SK-N-SH (cell line): ENCODE measurements at regions not wholly inside any gene's neighbourhood (a gene's known extent, or its start where the extent isn't known, plus 50 kb on each side); places are given as distances from the start of the nearest gene placed in this dataset.

Experiments used
- CTCF ChIA-PET: fragments of 300-600, 350-600 bp; formaldehyde crosslinking; extraction: SDS; loops from one replicate; lab custom pipeline; 2021; lab: Yijun Ruan, JAX
- POLR2A ChIA-PET: fragments of 350-600 bp; sonication (Branson Sonifier 250); formaldehyde crosslinking; extraction: SDS; loops from one replicate; lab custom pipeline; 2020; ENCODE audit warnings: antibody characterized with exemption, inconsistent platforms; lab: Yijun Ruan, JAX
- DNase-seq: peaks from one replicate; pipeline ENCODE4 v3.0.0; 2012
- H2AFZ ChIP-seq: fragments of 200-600 bp; sonication (generic); 2 replicates; pipeline ENCODE4 v1.8.1; 2016; ENCODE audit warnings: antibody characterized with exemption, mild to moderate bottlenecking, low read depth
- H3F3A ChIP-seq: fragments of 200-600 bp; sonication (generic); replicated peaks from 2 replicates; pipeline ENCODE3; 2016; ENCODE audit warnings: antibody characterized with exemption, mild to moderate bottlenecking; ENCODE audit not compliant: insufficient read depth
- H3K27ac ChIP-seq, 2 experiments: fragments of 200-500 bp in 1 of 2; fragments of 200-600 bp in 1 of 2; sonication (Bioruptor generic) in 1 of 2; sonication (generic), shearing (Covaris generic) in 1 of 2; 2 replicates each; pipeline versions ENCODE4 v1.5.1 to v1.6.1; 2014 to 2016; ENCODE audit warnings: low read depth in 2 of 2, inconsistent platforms in 1 of 2, low read length in 1 of 2, mild to moderate bottlenecking in 1 of 2, mixed read lengths in 1 of 2
- H3K27me3 ChIP-seq: fragments of 200-600 bp; sonication (generic), shearing (Covaris generic); 2 replicates; pipeline ENCODE4 v1.6.1; 2016; ENCODE audit warnings: mixed run types; ENCODE audit not compliant: insufficient read depth
- H3K36me3 ChIP-seq, 2 experiments: fragments of 200-500 bp in 1 of 2; fragments of 200-600 bp in 1 of 2; sonication (Bioruptor generic) in 1 of 2; sonication (generic) in 1 of 2; replicated peaks in 1 of 2; 2 replicates each; pipeline versions ENCODE3 to v1.5.1; 2014 to 2016; ENCODE audit warnings: low read length in 1 of 2, mild to moderate bottlenecking in 1 of 2; ENCODE audit not compliant: insufficient read depth in 2 of 2, control insufficient read depth in 1 of 2
- H3K4me1 ChIP-seq, 2 experiments: fragments of 200-500 bp in 1 of 2; fragments of 200-600 bp in 1 of 2; sonication (Bioruptor generic) in 1 of 2; sonication (generic), shearing (Covaris generic) in 1 of 2; 2 replicates each; pipeline versions ENCODE4 v1.5.1 to v1.6.1; 2014 to 2016; ENCODE audit warnings: low read depth in 1 of 2, low read length in 1 of 2, mixed run types in 1 of 2; ENCODE audit not compliant: insufficient read depth in 2 of 2, control insufficient read depth in 1 of 2
- H3K4me2 ChIP-seq: fragments of 200-600 bp; sonication (generic), shearing (Covaris generic); 2 replicates; pipeline ENCODE4 v1.6.1; 2017; ENCODE audit warnings: mixed run types
- H3K4me3 ChIP-seq, 2 experiments: fragments of 200-500 bp in 1 of 2; fragments of 200-600 bp in 1 of 2; sonication (Bioruptor generic) in 1 of 2; sonication (generic), shearing (Covaris generic) in 1 of 2; 2 replicates each; pipeline versions ENCODE4 v1.5.1 to v1.8.1; 2014 to 2016; ENCODE audit warnings: low read depth in 2 of 2, inconsistent platforms in 1 of 2, low read length in 1 of 2, mild to moderate bottlenecking in 1 of 2, mixed read lengths in 1 of 2, moderate library complexity in 1 of 2
- H3K79me2 ChIP-seq: fragments of 200-600 bp; sonication (generic); 2 replicates; pipeline ENCODE4 v1.8.1; 2017; ENCODE audit warnings: mild to moderate bottlenecking; ENCODE audit not compliant: insufficient read depth
- H3K9ac ChIP-seq: fragments of 200-600 bp; sonication (generic); 2 replicates; pipeline ENCODE4 v1.6.1; 2017; ENCODE audit warnings: mixed run types
- H3K9me2 ChIP-seq: fragments of 200-600 bp; sonication (generic); 2 replicates; pipeline ENCODE4 v1.6.1; 2017; ENCODE audit warnings: mixed run types
- H3K9me3 ChIP-seq: fragments of 200-600 bp; sonication (generic); 2 replicates; pipeline ENCODE4 v1.6.1; 2017; ENCODE audit warnings: mixed run types, mild to moderate bottlenecking, moderate library complexity
- H4K20me1 ChIP-seq: fragments of 200-600 bp; sonication (generic); 2 replicates; pipeline ENCODE4 v1.6.1; 2017; ENCODE audit warnings: mild to moderate bottlenecking, mixed run types; ENCODE audit not compliant: insufficient read depth
- CTCF ChIP-seq: fragments of 200-600 bp; sonication (generic); IDR thresholded peaks from 2 replicates; pipeline ENCODE4 v1.6.1; 2017; ENCODE audit warnings: antibody characterized with exemption, mild to moderate bottlenecking, moderate library complexity
- ELF1 ChIP-seq: IDR thresholded peaks from 2 replicates; pipeline ENCODE4 v1.4.0; 2012
- EP300 ChIP-seq, 2 experiments: IDR thresholded peaks; 2 replicates each; pipeline versions ENCODE4 v1.4.0 to v1.6.1; 2012; ENCODE audit warnings: borderline replicate concordance in 1 of 2, low read depth in 1 of 2, low read length in 1 of 2
- EZH2phosphoT487 ChIP-seq: fragments of 200-600 bp; sonication (generic); IDR thresholded peaks from 2 replicates; pipeline ENCODE4 v1.6.1; 2017; ENCODE audit warnings: low read depth, mixed run types, mild to moderate bottlenecking, antibody characterized with exemption, moderate library complexity, borderline replicate concordance
- FOXJ3 ChIP-seq: sonication (generic); formaldehyde crosslinking; IDR thresholded peaks from 2 replicates; pipeline ENCODE4 v1.5.1; 2020; ENCODE audit warnings: mild to moderate bottlenecking, missing genetic modification reagents
- GATA2 ChIP-seq: sonication (generic); formaldehyde crosslinking; IDR thresholded peaks from 2 replicates; pipeline ENCODE4 v1.5.0; 2020; ENCODE audit warnings: mild to moderate bottlenecking, missing genetic modification reagents
- MXI1 ChIP-seq: IDR thresholded peaks from 2 replicates; pipeline ENCODE4 v1.6.1; 2012; ENCODE audit warnings: mild to moderate bottlenecking, low read depth, low read length, improper control_type of control experiment
- NRF1 ChIP-seq: IDR thresholded peaks from 2 replicates; pipeline ENCODE4 v1.6.1; 2012; ENCODE audit warnings: low read depth, mild to moderate bottlenecking, low read length
- RCOR1 ChIP-seq: fragments of 150-350 bp; IDR thresholded peaks from 2 replicates; pipeline ENCODE4 v1.6.1; 2017; ENCODE audit warnings: antibody characterized with exemption, low read length
- REST ChIP-seq: IDR thresholded peaks from 2 replicates; pipeline ENCODE4 v1.6.1; 2012; ENCODE audit warnings: mild to moderate bottlenecking, low read depth, low read length, moderate library complexity
- SIN3A ChIP-seq: IDR thresholded peaks from 2 replicates; pipeline ENCODE4 v1.6.1; 2012; ENCODE audit warnings: low read depth, mild to moderate bottlenecking, low read length, moderate library complexity, borderline replicate concordance
- SMC3 ChIP-seq: IDR thresholded peaks from 2 replicates; pipeline ENCODE4 v1.6.1; 2012; ENCODE audit warnings: low read depth, low read length, improper control_type of control experiment
- TEAD4 ChIP-seq: IDR thresholded peaks from 2 replicates; pipeline ENCODE4 v1.4.0; 2012; ENCODE audit warnings: mild to moderate bottlenecking, borderline replicate concordance; ENCODE audit not compliant: insufficient read depth
- USF1 ChIP-seq: IDR thresholded peaks from 2 replicates; pipeline ENCODE4 v1.4.0; 2012; ENCODE audit warnings: low read depth, borderline replicate concordance
- YY1 ChIP-seq: IDR thresholded peaks from 2 replicates; pipeline ENCODE4 v1.4.0; 2012; ENCODE audit warnings: low read depth, mild to moderate bottlenecking
- WGBS: methylation state at CpG from one replicate; pipeline ENCODE4 v1.1.6; 2017; ENCODE audit warnings: low lambda C conversion rate; 5-methylcytosine and 5-hydroxymethylcytosine counted together
- TF ChIP-seq, protein P1 (sequence below): fragments of 150-350 bp; IDR thresholded peaks from 2 replicates; pipeline ENCODE4 v1.6.1; 2016; ENCODE audit warnings: mild to moderate bottlenecking, low read depth, low read length
- TF ChIP-seq, protein P2 (sequence below): IDR thresholded peaks from 2 replicates; pipeline ENCODE4; 2012
- TF ChIP-seq, protein P3 (sequence below): fragments of 150-350 bp; IDR thresholded peaks from 2 replicates; pipeline ENCODE4 v1.6.1; 2017; ENCODE audit warnings: antibody characterized with exemption, low read length, low read depth, borderline replicate concordance
- TF ChIP-seq, protein P4 (sequence below): IDR thresholded peaks from 2 replicates; pipeline ENCODE4 v1.4.0; 2012; ENCODE audit warnings: low read depth, borderline replicate concordance

GRCh38 chr2:37862620-37863019 lies 62.5 kb upstream of the RMDN2 start:
- Histone ChIP-seq H3K36me3 (no peaks in the 10 kb centered on the region), H3F3A (peaks cover 9% of the 10 kb centered on the region), H3K4me1 (peaks cover 12 to 27% of the 10 kb centered on the region in 2 experiments; a peak in 3 of 4 replicates), H3K9me3 (no peaks in the 10 kb centered on the region), H3K79me2 (no peaks in the 10 kb centered on the region), H3K4me3 (no peak overlapping the region), H3K27me3 (no peaks in the 10 kb centered on the region), H2AFZ (no peak overlapping the region), H3K27ac (no peak overlapping the region), H4K20me1 (no peaks in the 10 kb centered on the region), H3K9me2 (no peaks in the 10 kb centered on the region), H3K9ac (no peak overlapping the region), H3K4me2 (no peak overlapping the region)
- POLR2A ChIA-PET = no interaction called here
- no peak for TF ChIP-seq SMC3
- no peak for TF ChIP-seq USF1
- no peak for TF ChIP-seq YY1
- no peak for TF ChIP-seq SIN3A
- TF ChIP-seq TEAD4 = no peak
- no peak for TF ChIP-seq ELF1
- no peak for TF ChIP-seq REST
- TF ChIP-seq, protein P1, sequence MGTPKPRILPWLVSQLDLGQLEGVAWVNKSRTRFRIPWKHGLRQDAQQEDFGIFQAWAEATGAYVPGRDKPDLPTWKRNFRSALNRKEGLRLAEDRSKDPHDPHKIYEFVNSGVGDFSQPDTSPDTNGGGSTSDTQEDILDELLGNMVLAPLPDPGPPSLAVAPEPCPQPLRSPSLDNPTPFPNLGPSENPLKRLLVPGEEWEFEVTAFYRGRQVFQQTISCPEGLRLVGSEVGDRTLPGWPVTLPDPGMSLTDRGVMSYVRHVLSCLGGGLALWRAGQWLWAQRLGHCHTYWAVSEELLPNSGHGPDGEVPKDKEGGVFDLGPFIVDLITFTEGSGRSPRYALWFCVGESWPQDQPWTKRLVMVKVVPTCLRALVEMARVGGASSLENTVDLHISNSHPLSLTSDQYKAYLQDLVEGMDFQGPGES = no peak
- TF ChIP-seq EP300 (IDR thresholded peaks at IDR 0.05; ENCODE audit: borderline replicate concordance in 1 of 2, low read depth in 1 of 2, low read length in 1 of 2) = no peak
- TF ChIP-seq GATA2 (CRISPR knock-in tag) = no peak
- TF ChIP-seq RCOR1 = no peak
- TF ChIP-seq, protein P2, sequence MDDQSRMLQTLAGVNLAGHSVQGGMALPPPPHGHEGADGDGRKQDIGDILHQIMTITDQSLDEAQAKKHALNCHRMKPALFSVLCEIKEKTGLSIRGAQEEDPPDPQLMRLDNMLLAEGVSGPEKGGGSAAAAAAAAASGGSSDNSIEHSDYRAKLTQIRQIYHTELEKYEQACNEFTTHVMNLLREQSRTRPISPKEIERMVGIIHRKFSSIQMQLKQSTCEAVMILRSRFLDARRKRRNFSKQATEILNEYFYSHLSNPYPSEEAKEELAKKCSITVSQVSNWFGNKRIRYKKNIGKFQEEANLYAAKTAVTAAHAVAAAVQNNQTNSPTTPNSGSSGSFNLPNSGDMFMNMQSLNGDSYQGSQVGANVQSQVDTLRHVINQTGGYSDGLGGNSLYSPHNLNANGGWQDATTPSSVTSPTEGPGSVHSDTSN = no peak
- TF ChIP-seq, protein P3, sequence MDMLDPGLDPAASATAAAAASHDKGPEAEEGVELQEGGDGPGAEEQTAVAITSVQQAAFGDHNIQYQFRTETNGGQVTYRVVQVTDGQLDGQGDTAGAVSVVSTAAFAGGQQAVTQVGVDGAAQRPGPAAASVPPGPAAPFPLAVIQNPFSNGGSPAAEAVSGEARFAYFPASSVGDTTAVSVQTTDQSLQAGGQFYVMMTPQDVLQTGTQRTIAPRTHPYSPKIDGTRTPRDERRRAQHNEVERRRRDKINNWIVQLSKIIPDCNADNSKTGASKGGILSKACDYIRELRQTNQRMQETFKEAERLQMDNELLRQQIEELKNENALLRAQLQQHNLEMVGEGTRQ = no peak
- TF ChIP-seq CTCF = no peak
- no peak for TF ChIP-seq NRF1
- TF ChIP-seq, protein P4, sequence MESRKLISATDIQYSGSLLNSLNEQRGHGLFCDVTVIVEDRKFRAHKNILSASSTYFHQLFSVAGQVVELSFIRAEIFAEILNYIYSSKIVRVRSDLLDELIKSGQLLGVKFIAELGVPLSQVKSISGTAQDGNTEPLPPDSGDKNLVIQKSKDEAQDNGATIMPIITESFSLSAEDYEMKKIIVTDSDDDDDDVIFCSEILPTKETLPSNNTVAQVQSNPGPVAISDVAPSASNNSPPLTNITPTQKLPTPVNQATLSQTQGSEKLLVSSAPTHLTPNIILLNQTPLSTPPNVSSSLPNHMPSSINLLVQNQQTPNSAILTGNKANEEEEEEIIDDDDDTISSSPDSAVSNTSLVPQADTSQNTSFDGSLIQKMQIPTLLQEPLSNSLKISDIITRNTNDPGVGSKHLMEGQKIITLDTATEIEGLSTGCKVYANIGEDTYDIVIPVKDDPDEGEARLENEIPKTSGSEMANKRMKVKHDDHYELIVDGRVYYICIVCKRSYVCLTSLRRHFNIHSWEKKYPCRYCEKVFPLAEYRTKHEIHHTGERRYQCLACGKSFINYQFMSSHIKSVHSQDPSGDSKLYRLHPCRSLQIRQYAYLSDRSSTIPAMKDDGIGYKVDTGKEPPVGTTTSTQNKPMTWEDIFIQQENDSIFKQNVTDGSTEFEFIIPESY = no peak
- TF ChIP-seq FOXJ3 (CRISPR knock-in tag) = no peak
- no peak for TF ChIP-seq MXI1
- no peak for TF ChIP-seq EZH2phosphoT487
- DNase-seq = no peak
- CTCF ChIA-PET = interaction anchor here (1.2 to 7.4 kb wide), 10 partner anchors 15 to 467 kb away, joined by 3 to 71 read pairs (median 4); partner anchors contain the start of gene CDC42EP3
- 69% methylated on average over 5 of the region's 5 CpGs for WGBS
